Hippocampal formation (tissue), 2 donors: ENCODE measurements at regions not wholly inside any gene's neighbourhood (a gene's known extent, or its start where the extent isn't known, plus 50 kb on each side); places are given as distances from the start of the nearest gene placed in this dataset.
A peak's percentile ranks its signal among the peaks of the same experiment; 100 is the strongest.
"Not testable (repeated sequence)": the region's sequence is repeated elsewhere in the genome, so short reads cannot be mapped to it uniquely, and the experiment has no call there.

ENCODE experiments used
- DNase-seq, 2 donors: peaks; one replicate each; lab custom pipeline; 2025; lab: John Stamatoyannopoulos, UW

- no peak for DNase-seq
Measured at GRCh38 chr20:12201289-12201991, 283.7 kb downstream of the BTBD3 start.

GRCh38 chr20:12203399-12203798 is 285.7 kb downstream of the BTBD3 start:
- no peak for DNase-seq

GRCh38 chr20:12203981-12204380 is 286.3 kb downstream of the BTBD3 start:
- DNase-seq, result no peak

GRCh38 chr20:12207875-12208274 is 290.2 kb downstream of the BTBD3 start:
- no peak for DNase-seq

- DNase-seq, result no peak
Measured at GRCh38 chr20:12210591-12210990, 292.9 kb downstream of the BTBD3 start.

GRCh38 chr20:12211361-12211760 is 293.7 kb downstream of the BTBD3 start:
- no peak for DNase-seq

GRCh38 chr20:12217382-12217781 is 299.7 kb downstream of the BTBD3 start:
- DNase-seq, result no peak

- no peak for DNase-seq
Measured at GRCh38 chr20:12219798-12220197, 302.1 kb downstream of the BTBD3 start.

GRCh38 chr20:12223057-12223456 is 305.4 kb downstream of the BTBD3 start:
- DNase-seq, result peak in 1 of 2 donors; percentile 23

- no peak for DNase-seq
Measured at GRCh38 chr20:12225898-12226297, 308.2 kb downstream of the BTBD3 start.

- DNase-seq, result no peak
Measured at GRCh38 chr20:12229891-12230290, 312.2 kb downstream of the BTBD3 start.

GRCh38 chr20:12237772-12238171 is 320.1 kb downstream of the BTBD3 start:
- DNase-seq, result peak; percentile 67 to 91

- DNase-seq, result no peak
Measured at GRCh38 chr20:12241065-12241464, 323.4 kb downstream of the BTBD3 start.

GRCh38 chr20:12243327-12243726 is 325.6 kb downstream of the BTBD3 start:
- DNase-seq, result no peak

- no peak for DNase-seq
Measured at GRCh38 chr20:12248481-12248880, 330.8 kb downstream of the BTBD3 start.

- DNase-seq, result not testable (repeated sequence)
Measured at GRCh38 chr20:12250661-12251060, 333.0 kb downstream of the BTBD3 start.

- no peak for DNase-seq
Measured at GRCh38 chr20:12252793-12253192, 335.1 kb downstream of the BTBD3 start.

- DNase-seq, result peak in 1 of 2 donors; percentile 25
Measured at GRCh38 chr20:12255461-12255970, 337.8 kb downstream of the BTBD3 start.

GRCh38 chr20:12256806-12257205 is 339.1 kb downstream of the BTBD3 start:
- no peak for DNase-seq

GRCh38 chr20:12262747-12263146 is 345.1 kb downstream of the BTBD3 start:
- DNase-seq, result no peak

GRCh38 chr20:12264711-12265110 is 347.0 kb downstream of the BTBD3 start:
- DNase-seq, result no peak

GRCh38 chr20:12265662-12266061 is 348.0 kb downstream of the BTBD3 start:
- no peak for DNase-seq

- DNase-seq, result no peak
Measured at GRCh38 chr20:12269579-12269978, 351.9 kb downstream of the BTBD3 start.

GRCh38 chr20:12270863-12271262 is 353.2 kb downstream of the BTBD3 start:
- DNase-seq, result no peak
